ENCODE measurements at regions not wholly inside any gene's neighbourhood (a gene's known extent, or its start where the extent isn't known, plus 50 kb on each side); places are given as distances from the start of the nearest gene placed in this dataset.

DNA sequence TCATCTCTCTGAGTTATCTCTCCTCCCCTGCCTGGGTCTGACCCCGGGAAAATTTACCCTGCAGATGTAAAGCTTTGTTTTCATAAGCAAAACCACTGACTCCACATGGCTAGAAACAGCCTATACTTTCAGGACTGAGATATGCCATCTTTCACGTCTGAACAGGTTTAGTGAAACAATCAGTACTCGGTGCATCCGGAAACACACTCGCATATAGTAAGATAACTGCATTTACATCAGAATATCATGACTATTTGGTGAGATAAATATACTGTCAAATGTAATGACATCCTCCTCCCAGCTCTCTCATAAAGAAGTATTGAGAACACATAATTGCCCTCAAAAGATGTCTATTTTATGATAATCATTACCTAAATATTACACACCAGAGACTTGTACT lies 172.8 kb downstream of the EFNB2 start:
- TF ChIP-seq, protein P1, sequence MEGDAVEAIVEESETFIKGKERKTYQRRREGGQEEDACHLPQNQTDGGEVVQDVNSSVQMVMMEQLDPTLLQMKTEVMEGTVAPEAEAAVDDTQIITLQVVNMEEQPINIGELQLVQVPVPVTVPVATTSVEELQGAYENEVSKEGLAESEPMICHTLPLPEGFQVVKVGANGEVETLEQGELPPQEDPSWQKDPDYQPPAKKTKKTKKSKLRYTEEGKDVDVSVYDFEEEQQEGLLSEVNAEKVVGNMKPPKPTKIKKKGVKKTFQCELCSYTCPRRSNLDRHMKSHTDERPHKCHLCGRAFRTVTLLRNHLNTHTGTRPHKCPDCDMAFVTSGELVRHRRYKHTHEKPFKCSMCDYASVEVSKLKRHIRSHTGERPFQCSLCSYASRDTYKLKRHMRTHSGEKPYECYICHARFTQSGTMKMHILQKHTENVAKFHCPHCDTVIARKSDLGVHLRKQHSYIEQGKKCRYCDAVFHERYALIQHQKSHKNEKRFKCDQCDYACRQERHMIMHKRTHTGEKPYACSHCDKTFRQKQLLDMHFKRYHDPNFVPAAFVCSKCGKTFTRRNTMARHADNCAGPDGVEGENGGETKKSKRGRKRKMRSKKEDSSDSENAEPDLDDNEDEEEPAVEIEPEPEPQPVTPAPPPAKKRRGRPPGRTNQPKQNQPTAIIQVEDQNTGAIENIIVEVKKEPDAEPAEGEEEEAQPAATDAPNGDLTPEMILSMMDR (IDR thresholded peaks at IDR 0.05): no peak
- TF ChIP-seq POLR2A (IDR thresholded peaks at IDR 0.05): no peak

Measured in right lobe of liver (tissue), 4 donors.